BJ (cell line): ENCODE measurements at regions not wholly inside any gene's neighbourhood (a gene's known extent, or its start where the extent isn't known, plus 50 kb on each side); places are given as distances from the start of the nearest gene placed in this dataset.

Experiments used
- CTCF ChIA-PET: fragments of 350-600 bp; formaldehyde crosslinking; extraction: SDS; loops from one replicate; lab custom pipeline; 2021; ENCODE audit warnings: antibody characterized with exemption, inconsistent platforms; lab: Yijun Ruan, JAX
- POLR2A ChIA-PET: fragments of 300-600 bp; sonication (Branson Sonifier 250); formaldehyde crosslinking; extraction: SDS; loops from one replicate; lab custom pipeline; 2021; ENCODE audit warnings: antibody characterized with exemption; lab: Charles Lee
- DNase-seq: peaks from one replicate; pipeline ENCODE4 v3.0.0-alpha.2; 2011; ENCODE audit warnings: low read depth
- H3K27me3 ChIP-seq: 2 replicates; pipeline ENCODE4 v1.6.0; 2011; ENCODE audit warnings: low read length; ENCODE audit not compliant: control insufficient read depth, insufficient read depth
- H3K36me3 ChIP-seq: 2 replicates; pipeline ENCODE4 v1.5.1; 2011; ENCODE audit warnings: low read length; ENCODE audit not compliant: control insufficient read depth, insufficient read depth
- H3K4me3 ChIP-seq: 2 replicates; pipeline ENCODE4 v1.5.1; 2011; ENCODE audit warnings: low read depth, mild to moderate bottlenecking, control low read depth, low read length
- CTCF ChIP-seq: IDR thresholded peaks from 2 replicates; pipeline ENCODE4 v1.5.1; 2011; ENCODE audit warnings: low read depth, mild to moderate bottlenecking, control low read depth, inconsistent platforms, low read length, moderate library complexity; ENCODE audit not compliant: insufficient read depth

DNA sequence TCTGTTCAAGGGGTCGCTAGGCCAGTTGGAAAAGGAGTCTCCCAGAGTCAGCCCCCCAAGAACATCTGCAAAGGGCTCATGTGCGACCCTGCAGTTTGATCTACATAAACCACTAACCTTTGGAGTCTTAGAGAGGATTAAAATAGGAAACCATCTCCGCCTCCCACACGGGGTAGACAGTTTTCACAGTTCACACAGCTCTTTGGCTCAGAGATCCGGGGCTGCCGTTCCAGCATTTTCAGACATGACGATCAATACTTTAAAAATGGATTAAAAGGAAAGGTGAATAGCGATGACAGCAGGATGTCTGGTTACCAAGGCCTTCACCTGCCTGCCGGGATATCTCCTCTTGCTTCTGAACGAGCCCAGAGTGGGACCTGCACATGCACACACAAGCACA lies 59.8 kb upstream of the BCL11B start:
- no peak for TF ChIP-seq CTCF
- ChIA-PET CTCF (no interaction called here), POLR2A (no interaction called here)
- DNase-seq: no peak
- no peaks in the 10 kb centered on the region for H3K36me3 ChIP-seq
- no peaks in the 10 kb centered on the region for H3K27me3 ChIP-seq
- no peak overlapping the region for H3K4me3 ChIP-seq

GRCh38 chr14:99330316-99331240 lies 58.6 kb upstream of the BCL11B start:
- Histone ChIP-seq H3K4me3 (no peak overlapping the region), H3K27me3 (no peaks in the 10 kb centered on the region), H3K36me3 (no peaks in the 10 kb centered on the region)
- CTCF ChIA-PET: interaction anchor here (0.6 kb wide), 1 partner anchor 10 kb away, joined by 3 read pairs; no protein-coding TSS in a partner anchor
- POLR2A ChIA-PET: no interaction called here
- DNase-seq: no peak
- TF ChIP-seq CTCF: no peak

DNA sequence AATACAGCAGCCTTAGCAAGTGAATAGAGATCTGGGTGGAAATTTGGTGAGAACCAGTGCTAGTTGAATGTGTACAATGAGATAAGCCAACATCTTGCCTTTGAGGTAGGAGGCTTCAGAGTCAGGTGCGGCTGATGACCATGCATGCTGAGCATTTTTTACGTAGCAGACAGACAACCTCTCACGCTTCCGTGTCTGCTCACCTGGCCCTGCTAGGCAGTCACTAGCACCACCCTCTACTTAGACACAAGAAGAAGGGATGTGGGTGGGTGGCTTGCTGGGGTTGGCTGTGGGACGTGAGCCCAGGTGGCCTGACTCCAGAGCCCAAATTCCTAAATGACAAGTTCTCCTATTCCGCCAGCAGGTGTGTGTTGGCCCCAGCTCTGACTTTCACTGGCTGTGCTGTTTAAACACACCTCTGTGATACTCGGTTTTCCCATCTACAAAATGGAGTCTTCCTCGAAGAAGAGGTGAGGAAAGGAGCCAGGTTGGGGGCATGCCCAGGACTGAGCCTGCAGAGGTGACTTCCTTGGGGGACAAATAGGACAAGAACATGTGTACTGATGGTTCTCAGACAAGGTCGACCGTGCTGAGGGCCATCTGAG lies 57.8 kb upstream of the BCL11B start:
- ChIA-PET CTCF (no interaction called here), POLR2A (no interaction called here)
- no peak overlapping the region for H3K4me3 ChIP-seq
- DNase-seq: no peak
- no peaks in the 10 kb centered on the region for H3K27me3 ChIP-seq
- no peak for TF ChIP-seq CTCF
- H3K36me3 ChIP-seq: no peaks in the 10 kb centered on the region

- ChIA-PET POLR2A (no interaction called here), CTCF (no interaction called here)
- no peak for DNase-seq
- Histone ChIP-seq H3K27me3 (no peaks in the 10 kb centered on the region), H3K36me3 (no peaks in the 10 kb centered on the region), H3K4me3 (no peak overlapping the region)
- TF ChIP-seq CTCF: no peak
These were observed 55.7 kb upstream of the BCL11B start for GRCh38 chr14:99327458-99328250.

DNA sequence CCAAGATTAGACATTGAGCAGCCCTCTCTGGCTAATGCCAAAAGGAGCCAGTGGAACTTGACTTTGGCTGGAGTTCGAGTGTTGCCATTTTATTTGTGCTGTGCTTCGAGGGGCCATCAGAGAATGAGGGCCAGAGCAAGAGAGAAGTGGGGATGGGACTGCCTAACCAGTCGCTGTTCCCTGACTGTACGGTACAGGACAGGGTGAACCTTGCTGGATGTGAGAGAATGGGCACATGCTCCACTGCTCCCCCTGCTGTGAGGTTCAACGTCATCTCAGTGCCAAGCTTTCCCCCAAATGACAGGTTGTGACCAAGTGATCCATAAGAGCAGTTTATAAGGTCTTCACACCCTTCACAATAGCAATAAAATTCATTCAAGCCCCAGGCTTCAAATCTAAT lies 55.1 kb upstream of the BCL11B start:
- no peak for TF ChIP-seq CTCF
- CTCF ChIA-PET: no interaction called here
- no peak for DNase-seq
- Histone ChIP-seq H3K36me3 (no peaks in the 10 kb centered on the region), H3K4me3 (no peak overlapping the region), H3K27me3 (no peaks in the 10 kb centered on the region)
- POLR2A ChIA-PET: no interaction called here
